Small intestine (tissue), 7 donors: ENCODE measurements at regions not wholly inside any gene's neighbourhood (a gene's known extent, or its start where the extent isn't known, plus 50 kb on each side); places are given as distances from the start of the nearest gene placed in this dataset.

Experiments
- DNase-seq, 2 donors: peaks; one replicate each; pipeline versions ENCODE4 v3.0.0 to v3.0.0-alpha.2; 2013
- FAIRE-seq: peaks from 2 replicates; lab custom pipeline; 2012; peaks lifted over from hg19 to GRCh38; lab: Jason Lieb, UNC
- H3K27ac ChIP-seq, 3 donors: one replicate each; pipeline ENCODE4 v1.5.1; 2013; ENCODE audit warnings: low read length in 2 of 3, mild to moderate bottlenecking in 2 of 3, control low read depth in 1 of 3, inconsistent platforms in 1 of 3, low read depth in 1 of 3, moderate library complexity in 1 of 3
- H3K27me3 ChIP-seq, 3 donors: one replicate each; pipeline ENCODE4 v1.6.1; 2013; ENCODE audit warnings: low read length in 3 of 3, inconsistent platforms in 1 of 3; ENCODE audit not compliant: control insufficient read depth in 3 of 3, insufficient read depth in 3 of 3
- H3K36me3 ChIP-seq, 3 donors: one replicate each; pipeline ENCODE4 v1.6.1; 2013; ENCODE audit warnings: low read length in 3 of 3, inconsistent platforms in 1 of 3, low read depth in 1 of 3, mild to moderate bottlenecking in 1 of 3, moderate library complexity in 1 of 3; ENCODE audit not compliant: control insufficient read depth in 3 of 3, insufficient read depth in 2 of 3
- H3K4me1 ChIP-seq, 3 donors: one replicate each; pipeline ENCODE4 v1.6.1; 2013; ENCODE audit warnings: low read length in 2 of 3, inconsistent platforms in 1 of 3, low read depth in 1 of 3, mild to moderate bottlenecking in 1 of 3, moderate library complexity in 1 of 3; ENCODE audit not compliant: control insufficient read depth in 3 of 3, insufficient read depth in 2 of 3
- H3K4me3 ChIP-seq, 3 donors: one replicate each; pipeline ENCODE4 v1.5.1; 2013; ENCODE audit warnings: low read length in 3 of 3, control low read depth in 1 of 3, inconsistent platforms in 1 of 3, low read depth in 1 of 3, mild to moderate bottlenecking in 1 of 3, moderate library complexity in 1 of 3
- H3K9me3 ChIP-seq, 2 donors: one replicate each; pipeline ENCODE4 v1.6.1; 2013; ENCODE audit warnings: low read depth in 1 of 2, low read length in 1 of 2; ENCODE audit not compliant: control insufficient read depth in 2 of 2, insufficient read depth in 1 of 2
- WGBS, 3 donors: extraction: QIAGEN DNeasy Blood & Tissue Kit; methylation state at CpG; one replicate each; pipeline ENCODE4 v1.1.7; 2013; 5-methylcytosine and 5-hydroxymethylcytosine counted together
- donor health status: healthy with polysubstance abuse.
- donor health status: control.
- donor health status: control.
- donor health status: Bipolar disorder and iron deficiency.
- donor health status: healthy.

GRCh38 chr6:123687864-123688263 lies 51.1 kb upstream of the TRDN start:
- H3K27ac ChIP-seq, result no peak overlapping the region
- WGBS, 3 donors, result 68 to 74% (median 73%) methylated on average over 1 of the region's 1 CpG
- FAIRE-seq (no peak), DNase-seq (no peak)
- H3K36me3 ChIP-seq, result no peaks in the 10 kb centered on the region
- H3K9me3 ChIP-seq, result no peaks in the 10 kb centered on the region
- no peaks in the 10 kb centered on the region for H3K27me3 ChIP-seq
- no peaks in the 10 kb centered on the region for H3K4me1 ChIP-seq
- H3K4me3 ChIP-seq, result no peak overlapping the region
